ENCODE measurements at regions not wholly inside any gene's neighbourhood (a gene's known extent, or its start where the extent isn't known, plus 50 kb on each side); places are given as distances from the start of the nearest gene placed in this dataset.
A peak's percentile ranks its signal among the peaks of the same experiment; 100 is the strongest.

DNA sequence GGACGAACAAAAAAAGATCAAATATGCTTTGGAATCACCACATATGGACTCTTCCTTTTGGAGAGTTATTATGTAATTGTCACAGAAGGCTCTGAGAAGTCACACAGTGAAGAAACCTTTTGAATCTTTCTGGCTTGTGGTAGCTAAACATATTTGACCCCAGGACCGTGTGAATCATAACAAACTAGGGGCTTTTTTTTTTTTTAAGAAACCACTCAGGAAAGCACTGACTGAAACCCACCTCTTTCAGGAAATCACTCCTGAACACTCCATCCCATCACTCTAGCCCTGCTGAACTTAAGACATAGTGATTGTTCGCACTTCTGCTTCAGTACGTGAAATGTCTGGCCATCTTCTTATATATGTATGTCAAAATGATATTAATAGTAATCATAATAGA lies 495.9 kb upstream of the ARID1B start:
- 49% methylated on average over 4 of the region's 4 CpGs for WGBS
- Histone ChIP-seq H3K4me1 (ENCODE audit: control insufficient read depth in 2 of 2, insufficient read depth in 2 of 2, low read length in 2 of 2) (peaks cover 0 to 8% of the 10 kb centered on the region in 2 donors), H3K27ac (ENCODE audit: low read depth in 1 of 2, low read length in 1 of 2) (no peak overlapping the region), H3K27me3 (ENCODE audit: control insufficient read depth in 2 of 2, insufficient read depth in 1 of 2, low read length in 1 of 2) (no peaks in the 10 kb centered on the region), H3K9me3 (ENCODE audit: control insufficient read depth in 2 of 2, insufficient read depth in 1 of 2, low read length in 1 of 2) (no peaks in the 10 kb centered on the region), H3K4me3 (ENCODE audit: low read length in 2 of 2) (no peak overlapping the region), H3K36me3 (ENCODE audit: control insufficient read depth in 2 of 2, insufficient read depth in 2 of 2, low read length in 1 of 2) (no peaks in the 10 kb centered on the region)
- DNase-seq (ENCODE audit: low read depth in 6 of 9, low spot score in 9 of 9): no peak

DNA sequence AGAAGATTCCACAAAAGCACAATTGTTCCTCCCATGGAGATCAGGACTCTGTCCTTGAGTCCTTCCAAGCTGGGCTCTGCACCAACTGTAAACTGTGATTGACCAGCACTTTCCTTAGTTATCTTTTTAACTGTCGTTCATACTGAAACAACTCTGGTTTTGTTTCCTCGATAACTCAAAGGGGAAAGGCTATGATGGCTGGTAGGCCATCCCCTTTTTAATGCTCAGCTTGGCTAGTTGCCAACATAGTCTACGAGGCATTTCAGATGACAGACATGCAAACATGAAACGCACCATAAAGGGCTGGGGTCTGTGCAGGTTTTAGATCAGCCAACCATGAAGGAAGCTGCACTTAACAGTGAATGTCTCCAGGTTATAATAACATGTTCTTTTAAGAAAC lies 497.1 kb upstream of the ARID1B start:
- H3K27ac ChIP-seq (ENCODE audit: low read depth in 1 of 2, low read length in 1 of 2): peak overlapping the region in 1 of 2 donors; percentile 6
- no peaks in the 10 kb centered on the region for H3K27me3 ChIP-seq (ENCODE audit: control insufficient read depth in 2 of 2, insufficient read depth in 1 of 2, low read length in 1 of 2)
- no peak overlapping the region for H3K4me3 ChIP-seq (ENCODE audit: low read length in 2 of 2)
- peak in 2 of 9 donors; percentile 29 to 61 for DNase-seq (ENCODE audit: low read depth in 6 of 9, low spot score in 9 of 9)
- no peaks in the 10 kb centered on the region for H3K9me3 ChIP-seq (ENCODE audit: control insufficient read depth in 2 of 2, insufficient read depth in 1 of 2, low read length in 1 of 2)
- WGBS: 10% methylated on average over 4 of the region's 4 CpGs
- no peaks in the 10 kb centered on the region for H3K36me3 ChIP-seq (ENCODE audit: control insufficient read depth in 2 of 2, insufficient read depth in 2 of 2, low read length in 1 of 2)
- peaks cover 0 to 8% of the 10 kb centered on the region in 2 donors for H3K4me1 ChIP-seq (ENCODE audit: control insufficient read depth in 2 of 2, insufficient read depth in 2 of 2, low read length in 2 of 2)

DNA sequence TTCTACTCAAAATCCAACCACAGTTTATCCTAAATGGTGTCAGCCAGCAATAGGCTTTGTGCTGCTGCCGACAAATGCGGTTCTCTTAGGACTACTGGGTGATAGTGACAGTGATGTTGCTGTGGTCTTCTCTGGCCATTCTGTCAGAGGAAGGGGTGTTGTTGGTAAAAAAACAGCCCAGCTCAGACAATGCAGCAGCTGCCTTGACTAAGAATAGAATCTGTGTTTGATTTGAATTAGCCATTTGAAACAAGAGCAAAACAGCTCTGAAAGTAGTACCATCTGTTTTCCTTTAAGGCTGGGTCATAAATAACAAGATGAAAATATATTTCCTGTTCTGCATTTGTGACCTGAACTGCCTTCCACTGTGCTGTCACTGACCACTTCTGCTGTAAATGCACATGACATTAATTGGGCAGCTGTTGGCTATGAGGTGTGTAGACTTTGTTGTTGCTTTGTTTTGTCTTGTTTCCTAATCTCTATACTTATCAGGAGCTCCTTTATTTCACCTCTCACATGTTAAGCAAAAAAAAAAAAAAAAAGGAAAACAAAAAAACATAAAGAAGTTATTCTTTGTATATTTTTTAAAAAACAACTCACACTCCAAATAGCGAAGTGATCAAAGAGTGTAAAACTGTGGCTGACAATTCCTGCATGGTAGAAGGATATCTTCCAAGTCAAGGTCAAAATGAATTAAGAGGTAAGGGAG lies 497.8 kb upstream of the ARID1B start:
- Histone ChIP-seq H3K27ac (ENCODE audit: low read depth in 1 of 2, low read length in 1 of 2) (no peak overlapping the region), H3K36me3 (ENCODE audit: control insufficient read depth in 2 of 2, insufficient read depth in 2 of 2, low read length in 1 of 2) (no peaks in the 10 kb centered on the region), H3K4me3 (ENCODE audit: low read length in 2 of 2) (no peak overlapping the region), H3K9me3 (ENCODE audit: control insufficient read depth in 2 of 2, insufficient read depth in 1 of 2, low read length in 1 of 2) (no peaks in the 10 kb centered on the region), H3K27me3 (ENCODE audit: control insufficient read depth in 2 of 2, insufficient read depth in 1 of 2, low read length in 1 of 2) (no peaks in the 10 kb centered on the region), H3K4me1 (ENCODE audit: control insufficient read depth in 2 of 2, insufficient read depth in 2 of 2, low read length in 2 of 2) (peaks cover 0 to 8% of the 10 kb centered on the region in 2 donors)
- 31% methylated on average over 3 of the region's 3 CpGs for WGBS
- no peak for DNase-seq (ENCODE audit: low read depth in 6 of 9, low spot score in 9 of 9)

DNA sequence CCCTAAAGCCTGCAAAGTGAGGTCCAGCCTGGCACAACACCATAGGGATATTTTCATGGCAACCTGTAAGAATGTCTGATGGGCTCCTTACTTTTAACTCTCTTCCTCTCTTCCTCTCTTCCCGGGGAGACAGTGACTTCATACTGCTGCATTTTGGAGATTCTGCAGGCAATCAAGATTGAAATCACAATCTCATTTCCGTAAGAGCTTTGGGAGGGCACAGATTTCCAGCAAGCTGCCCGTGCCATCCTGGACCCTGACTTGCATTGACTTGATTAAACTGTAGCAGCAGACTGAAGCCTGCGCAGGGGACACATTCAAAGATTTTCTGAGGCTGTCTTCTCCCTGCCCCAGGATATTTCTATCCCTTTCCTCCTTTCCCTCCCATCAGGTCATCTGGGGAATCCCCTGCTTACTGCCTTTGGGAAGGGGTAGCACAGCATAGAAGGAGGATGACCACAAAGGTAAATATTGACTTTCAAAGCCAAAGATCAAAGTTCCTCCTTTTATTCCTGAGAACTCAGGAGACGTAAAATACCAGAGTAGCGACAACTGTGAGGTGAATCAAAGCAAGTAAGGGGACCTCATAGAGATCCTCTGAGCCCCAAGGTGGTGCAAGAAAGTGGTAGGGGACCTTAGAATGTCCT lies 504.0 kb upstream of the ARID1B start:
- DNase-seq (ENCODE audit: low read depth in 6 of 9, low spot score in 9 of 9): no peak
- Histone ChIP-seq H3K9me3 (ENCODE audit: control insufficient read depth in 2 of 2, insufficient read depth in 1 of 2, low read length in 1 of 2) (no peaks in the 10 kb centered on the region), H3K4me3 (ENCODE audit: low read length in 2 of 2) (no peak overlapping the region), H3K27ac (ENCODE audit: low read depth in 1 of 2, low read length in 1 of 2) (no peak overlapping the region), H3K27me3 (ENCODE audit: control insufficient read depth in 2 of 2, insufficient read depth in 1 of 2, low read length in 1 of 2) (no peaks in the 10 kb centered on the region), H3K36me3 (ENCODE audit: control insufficient read depth in 2 of 2, insufficient read depth in 2 of 2, low read length in 1 of 2) (no peaks in the 10 kb centered on the region), H3K4me1 (ENCODE audit: control insufficient read depth in 2 of 2, insufficient read depth in 2 of 2, low read length in 2 of 2) (peaks cover 0 to 7% of the 10 kb centered on the region in 2 donors)
- 95% methylated on average over 6 of the region's 6 CpGs for WGBS

DNA sequence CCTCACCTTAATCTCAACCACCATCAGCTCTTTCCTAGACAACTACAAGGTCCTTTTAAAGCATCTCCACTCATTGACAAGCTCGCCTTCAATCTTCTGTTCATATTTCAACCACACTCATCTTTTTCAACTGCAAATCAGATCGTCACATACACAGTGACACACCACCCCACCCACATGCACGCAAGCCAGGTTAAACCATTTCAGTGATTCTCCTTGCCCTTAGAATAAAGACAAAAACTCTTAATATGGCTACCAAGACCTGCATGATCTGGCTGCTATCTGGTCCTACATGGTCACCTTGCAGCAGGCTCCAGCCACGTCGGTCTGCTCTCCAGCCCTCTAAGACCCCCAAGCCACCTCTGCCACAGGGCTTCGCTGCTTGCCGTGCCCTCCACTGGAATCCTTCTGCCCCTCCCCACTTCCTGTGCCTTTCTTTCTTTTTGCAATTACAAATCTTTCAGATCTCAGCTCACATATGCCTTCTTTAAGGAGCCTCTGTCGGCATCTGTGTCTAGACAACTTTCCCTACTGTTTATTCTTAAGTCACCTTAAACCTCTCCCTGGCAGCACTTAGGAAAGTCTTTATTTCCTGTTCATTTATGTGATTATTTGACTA lies 507.3 kb upstream of the ARID1B start:
- 42% methylated on average over 8 of the region's 8 CpGs for WGBS
- Histone ChIP-seq H3K27ac (ENCODE audit: low read depth in 1 of 2, low read length in 1 of 2) (peak overlapping the region; percentile 2 to 85), H3K4me1 (ENCODE audit: control insufficient read depth in 2 of 2, insufficient read depth in 2 of 2, low read length in 2 of 2) (peaks cover 0 to 7% of the 10 kb centered on the region in 2 donors), H3K9me3 (ENCODE audit: control insufficient read depth in 2 of 2, insufficient read depth in 1 of 2, low read length in 1 of 2) (no peaks in the 10 kb centered on the region), H3K36me3 (ENCODE audit: control insufficient read depth in 2 of 2, insufficient read depth in 2 of 2, low read length in 1 of 2) (no peaks in the 10 kb centered on the region), H3K27me3 (ENCODE audit: control insufficient read depth in 2 of 2, insufficient read depth in 1 of 2, low read length in 1 of 2) (no peaks in the 10 kb centered on the region), H3K4me3 (ENCODE audit: low read length in 2 of 2) (peak overlapping the region in 1 of 2 donors; percentile 21)
- peak in 5 of 9 donors; percentile 18 to 51 (median 28) for DNase-seq (ENCODE audit: low read depth in 6 of 9, low spot score in 9 of 9)

DNA sequence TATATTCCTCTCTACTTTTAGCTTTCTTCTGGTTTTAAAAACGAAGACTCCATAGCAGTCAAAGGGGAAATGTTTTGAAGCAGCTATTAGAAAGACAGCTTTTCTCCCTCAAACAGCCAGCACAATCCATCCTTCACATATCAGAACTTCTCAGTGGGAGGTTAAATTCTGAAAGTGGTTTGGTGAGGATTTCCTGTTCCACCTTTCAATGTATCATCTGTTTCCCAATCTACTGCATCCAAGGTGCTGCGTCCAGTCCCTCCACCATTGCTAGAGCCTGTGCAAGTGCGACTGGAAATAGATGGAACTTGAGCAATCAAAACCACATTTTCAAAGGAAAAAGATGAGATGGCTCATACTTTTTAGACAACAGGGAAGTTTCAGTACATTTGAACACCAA lies 508.3 kb upstream of the ARID1B start:
- peak overlapping the region in 1 of 2 donors; percentile 36 for H3K27ac ChIP-seq (ENCODE audit: low read depth in 1 of 2, low read length in 1 of 2)
- H3K9me3 ChIP-seq (ENCODE audit: control insufficient read depth in 2 of 2, insufficient read depth in 1 of 2, low read length in 1 of 2): no peaks in the 10 kb centered on the region
- 12% methylated on average over 3 of the region's 3 CpGs for WGBS
- peak in 1 of 9 donors; percentile 10 for DNase-seq (ENCODE audit: low read depth in 6 of 9, low spot score in 9 of 9)
- H3K36me3 ChIP-seq (ENCODE audit: control insufficient read depth in 2 of 2, insufficient read depth in 2 of 2, low read length in 1 of 2): no peaks in the 10 kb centered on the region
- no peaks in the 10 kb centered on the region for H3K27me3 ChIP-seq (ENCODE audit: control insufficient read depth in 2 of 2, insufficient read depth in 1 of 2, low read length in 1 of 2)
- peaks cover 0 to 7% of the 10 kb centered on the region in 2 donors for H3K4me1 ChIP-seq (ENCODE audit: control insufficient read depth in 2 of 2, insufficient read depth in 2 of 2, low read length in 2 of 2)
- H3K4me3 ChIP-seq (ENCODE audit: low read length in 2 of 2): no peak overlapping the region

DNA sequence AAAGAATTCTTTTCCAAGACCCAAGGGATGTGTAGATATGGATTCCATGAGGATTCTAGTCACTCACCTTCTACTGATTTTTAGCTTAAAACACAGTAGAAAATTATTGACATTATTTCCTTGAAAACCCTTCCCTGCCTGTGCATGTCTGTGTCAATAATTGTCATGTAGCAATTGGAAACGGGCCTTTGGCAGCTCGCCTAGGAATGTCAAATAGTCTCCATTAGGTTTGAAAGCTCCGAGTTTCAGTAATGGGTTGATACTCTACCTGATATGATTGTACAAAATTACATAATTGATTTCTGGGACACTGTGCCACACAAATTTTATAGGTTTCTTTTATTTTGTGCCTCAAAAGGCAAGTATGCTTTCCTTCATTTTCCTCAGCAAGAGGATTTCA lies 515.2 kb upstream of the ARID1B start:
- H3K4me3 ChIP-seq (ENCODE audit: low read length in 2 of 2): no peak overlapping the region
- H3K27me3 ChIP-seq (ENCODE audit: control insufficient read depth in 2 of 2, insufficient read depth in 1 of 2, low read length in 1 of 2): no peaks in the 10 kb centered on the region
- no peaks in the 10 kb centered on the region for H3K36me3 ChIP-seq (ENCODE audit: control insufficient read depth in 2 of 2, insufficient read depth in 2 of 2, low read length in 1 of 2)
- no peaks in the 10 kb centered on the region for H3K4me1 ChIP-seq (ENCODE audit: control insufficient read depth in 2 of 2, insufficient read depth in 2 of 2, low read length in 2 of 2)
- no peaks in the 10 kb centered on the region for H3K9me3 ChIP-seq (ENCODE audit: control insufficient read depth in 2 of 2, insufficient read depth in 1 of 2, low read length in 1 of 2)
- no peak for DNase-seq (ENCODE audit: low read depth in 6 of 9, low spot score in 9 of 9)
- H3K27ac ChIP-seq (ENCODE audit: low read depth in 1 of 2, low read length in 1 of 2): no peak overlapping the region
- 93% methylated on average over 3 of the region's 3 CpGs for WGBS

DNA sequence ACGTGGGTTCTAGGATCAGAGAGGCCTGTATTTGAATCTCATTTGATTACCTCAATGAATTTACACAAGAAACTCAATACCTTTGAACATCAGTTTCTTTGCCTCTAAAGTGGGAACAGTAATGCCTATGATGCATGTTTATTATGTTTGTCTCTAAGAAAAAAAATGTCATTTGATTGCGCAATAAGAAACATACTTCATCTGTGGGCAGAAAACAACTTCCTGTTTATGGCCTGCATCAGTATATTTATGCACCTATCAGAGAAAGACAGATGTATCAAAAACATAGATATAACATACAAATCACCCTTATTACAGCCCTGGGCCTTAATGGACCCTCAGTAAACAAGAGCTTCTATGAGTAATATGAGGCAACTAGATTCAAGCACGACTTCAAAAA lies 516.4 kb upstream of the ARID1B start:
- Histone ChIP-seq H3K27me3 (ENCODE audit: control insufficient read depth in 2 of 2, insufficient read depth in 1 of 2, low read length in 1 of 2) (no peaks in the 10 kb centered on the region), H3K4me1 (ENCODE audit: control insufficient read depth in 2 of 2, insufficient read depth in 2 of 2, low read length in 2 of 2) (no peaks in the 10 kb centered on the region), H3K27ac (ENCODE audit: low read depth in 1 of 2, low read length in 1 of 2) (no peak overlapping the region), H3K4me3 (ENCODE audit: low read length in 2 of 2) (no peak overlapping the region), H3K36me3 (ENCODE audit: control insufficient read depth in 2 of 2, insufficient read depth in 2 of 2, low read length in 1 of 2) (no peaks in the 10 kb centered on the region), H3K9me3 (ENCODE audit: control insufficient read depth in 2 of 2, insufficient read depth in 1 of 2, low read length in 1 of 2) (no peaks in the 10 kb centered on the region)
- whole genome bisulfite sequencing: 78% methylated on average over 3 of the region's 3 CpGs
- no peak for DNase-seq (ENCODE audit: low read depth in 6 of 9, low spot score in 9 of 9)

DNA sequence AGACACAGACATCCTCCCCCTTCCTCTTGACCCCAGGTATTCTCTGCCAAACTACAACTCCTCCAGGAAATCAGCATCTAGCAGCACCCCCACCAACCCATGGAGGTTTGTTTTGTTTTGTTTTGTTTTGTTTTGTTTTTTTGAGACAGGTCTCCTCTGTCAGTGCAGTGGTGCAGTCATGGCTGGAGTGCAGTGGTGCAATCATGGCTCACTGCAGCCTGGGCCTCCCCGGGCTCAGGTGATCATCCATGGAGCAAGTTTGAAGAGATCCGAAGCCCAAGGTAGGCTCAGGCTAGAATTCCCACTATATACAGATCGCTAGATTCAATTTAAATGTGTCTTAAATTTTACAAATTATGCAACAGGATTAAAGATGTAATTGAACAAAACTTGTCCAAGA lies 518.2 kb upstream of the ARID1B start:
- Histone ChIP-seq H3K36me3 (ENCODE audit: control insufficient read depth in 2 of 2, insufficient read depth in 2 of 2, low read length in 1 of 2) (no peaks in the 10 kb centered on the region), H3K9me3 (ENCODE audit: control insufficient read depth in 2 of 2, insufficient read depth in 1 of 2, low read length in 1 of 2) (no peaks in the 10 kb centered on the region), H3K4me3 (ENCODE audit: low read length in 2 of 2) (no peak overlapping the region), H3K27me3 (ENCODE audit: control insufficient read depth in 2 of 2, insufficient read depth in 1 of 2, low read length in 1 of 2) (no peaks in the 10 kb centered on the region), H3K27ac (ENCODE audit: low read depth in 1 of 2, low read length in 1 of 2) (no peak overlapping the region), H3K4me1 (ENCODE audit: control insufficient read depth in 2 of 2, insufficient read depth in 2 of 2, low read length in 2 of 2) (no peaks in the 10 kb centered on the region)
- WGBS: 81% methylated on average over 3 of the region's 3 CpGs
- DNase-seq (ENCODE audit: low read depth in 6 of 9, low spot score in 9 of 9): no peak
